Hepatocyte (in vitro differentiated cells): ENCODE measurements at regions not wholly inside any gene's neighbourhood (a gene's known extent, or its start where the extent isn't known, plus 50 kb on each side); places are given as distances from the start of the nearest gene placed in this dataset.
A peak's percentile ranks its signal among the peaks of the same experiment; 100 is the strongest.

Experiments used
- DNase-seq: peaks from one replicate; pipeline ENCODE4 v3.0.0-alpha.2; 2016; ENCODE audit warnings: low spot score
- H2AFZ ChIP-seq: fragments of 200-600 bp; sonication (generic); 2 replicates; pipeline ENCODE4 v1.6.0; 2016; ENCODE audit warnings: antibody characterized with exemption, mild to moderate bottlenecking
- H3K27ac ChIP-seq: fragments of 200-600 bp; sonication (generic); 2 replicates; pipeline ENCODE4 v1.5.1; 2016; ENCODE audit warnings: mild to moderate bottlenecking
- H3K27me3 ChIP-seq: fragments of 200-600 bp; sonication (generic); 2 replicates; pipeline ENCODE4 v1.6.1; 2016
- H3K36me3 ChIP-seq: fragments of 200-600 bp; sonication (generic); replicated peaks from 2 replicates; pipeline ENCODE4 v1.5.1; 2016; ENCODE audit warnings: low read depth; ENCODE audit not compliant: insufficient read depth
- H3K4me1 ChIP-seq: fragments of 200-600 bp; sonication (generic); 2 replicates; pipeline ENCODE4 v1.5.1; 2016; ENCODE audit warnings: mild to moderate bottlenecking, moderate library complexity; ENCODE audit not compliant: insufficient read depth
- H3K4me2 ChIP-seq: fragments of 200-600 bp; sonication (generic); 2 replicates; pipeline ENCODE4 v1.6.0; 2016
- H3K4me3 ChIP-seq: fragments of 200-600 bp; sonication (generic); 2 replicates; pipeline ENCODE4 v1.5.1; 2016; ENCODE audit warnings: mild to moderate bottlenecking
- H3K79me2 ChIP-seq: fragments of 200-600 bp; sonication (generic); 2 replicates; pipeline ENCODE4 v1.6.0; 2017; ENCODE audit warnings: mild to moderate bottlenecking
- H3K9me2 ChIP-seq: fragments of 200-600 bp; sonication (generic); replicated peaks from 2 replicates; pipeline ENCODE4 v1.6.0; 2017; ENCODE audit warnings: mild to moderate bottlenecking; ENCODE audit not compliant: insufficient read depth
- H3K9me3 ChIP-seq: fragments of 200-600 bp; sonication (generic); 2 replicates; pipeline ENCODE4 v1.5.1; 2016; ENCODE audit warnings: low read depth, mild to moderate bottlenecking
- H4K20me1 ChIP-seq: fragments of 200-600 bp; sonication (generic); 2 replicates; pipeline ENCODE4 v1.6.0; 2016; ENCODE audit warnings: mild to moderate bottlenecking; ENCODE audit not compliant: insufficient read depth, poor library complexity, severe bottlenecking
- EZH2 ChIP-seq: fragments of 200-600 bp; sonication (generic); IDR thresholded peaks from 2 replicates; pipeline ENCODE4 v1.6.1; 2016; ENCODE audit warnings: antibody characterized with exemption, mild to moderate bottlenecking, borderline replicate concordance
- EZH2phosphoT487 ChIP-seq: fragments of 200-600 bp; sonication (generic); IDR thresholded peaks from one replicate; pipeline ENCODE4 v1.6.1; 2018; ENCODE audit warnings: antibody characterized with exemption, mild to moderate bottlenecking, low read depth, moderate library complexity; ENCODE audit not compliant: unreplicated experiment, severe bottlenecking
- WGBS: methylation state at CpG from one replicate; pipeline ENCODE4 v1.1.6; 2016; ENCODE audit warnings: low lambda C conversion rate; ENCODE audit errors: missing lambda C conversion rate; 5-methylcytosine and 5-hydroxymethylcytosine counted together
- TF ChIP-seq, protein P1 (sequence below): fragments of 200-600 bp; sonication (generic); IDR thresholded peaks from 2 replicates; pipeline ENCODE4 v1.5.1; 2016; ENCODE audit warnings: antibody characterized with exemption, mild to moderate bottlenecking; ENCODE audit not compliant: poor library complexity

DNA sequence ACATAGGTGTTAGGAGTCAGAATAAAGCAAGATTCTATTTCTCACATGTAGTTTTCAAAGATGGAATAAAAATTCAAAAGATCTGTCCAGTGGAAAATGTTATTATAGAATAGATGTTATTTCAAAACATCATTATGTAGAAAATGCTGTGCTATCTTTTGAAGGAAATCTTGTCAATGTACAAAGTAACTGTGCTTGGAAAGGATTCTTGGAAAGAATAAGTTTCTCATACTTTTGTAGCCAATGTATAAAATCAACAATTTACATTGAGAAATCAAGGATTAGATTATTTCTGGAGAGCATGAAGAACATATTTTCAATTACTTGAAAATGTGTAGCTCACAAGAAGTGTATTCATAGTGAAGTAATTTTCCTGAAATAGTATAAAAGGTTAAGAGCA lies 532.5 kb upstream of the MGAT4C start:
- Histone ChIP-seq H3K27me3 (no peaks in the 10 kb centered on the region), H3K4me1 (no peaks in the 10 kb centered on the region), H2AFZ (no peak overlapping the region), H3K4me3 (no peak overlapping the region), H3K4me2 (peak overlapping the region; percentile 12), H3K36me3 (no peaks in the 10 kb centered on the region), H3K9me2 (no peaks in the 10 kb centered on the region), H3K27ac (no peak overlapping the region), H4K20me1 (no peaks in the 10 kb centered on the region), H3K79me2 (no peaks in the 10 kb centered on the region), H3K9me3 (no peaks in the 10 kb centered on the region)
- DNase-seq, result no peak
- TF ChIP-seq EZH2 (no peak), EZH2phosphoT487 (no peak)
- TF ChIP-seq, protein P1, sequence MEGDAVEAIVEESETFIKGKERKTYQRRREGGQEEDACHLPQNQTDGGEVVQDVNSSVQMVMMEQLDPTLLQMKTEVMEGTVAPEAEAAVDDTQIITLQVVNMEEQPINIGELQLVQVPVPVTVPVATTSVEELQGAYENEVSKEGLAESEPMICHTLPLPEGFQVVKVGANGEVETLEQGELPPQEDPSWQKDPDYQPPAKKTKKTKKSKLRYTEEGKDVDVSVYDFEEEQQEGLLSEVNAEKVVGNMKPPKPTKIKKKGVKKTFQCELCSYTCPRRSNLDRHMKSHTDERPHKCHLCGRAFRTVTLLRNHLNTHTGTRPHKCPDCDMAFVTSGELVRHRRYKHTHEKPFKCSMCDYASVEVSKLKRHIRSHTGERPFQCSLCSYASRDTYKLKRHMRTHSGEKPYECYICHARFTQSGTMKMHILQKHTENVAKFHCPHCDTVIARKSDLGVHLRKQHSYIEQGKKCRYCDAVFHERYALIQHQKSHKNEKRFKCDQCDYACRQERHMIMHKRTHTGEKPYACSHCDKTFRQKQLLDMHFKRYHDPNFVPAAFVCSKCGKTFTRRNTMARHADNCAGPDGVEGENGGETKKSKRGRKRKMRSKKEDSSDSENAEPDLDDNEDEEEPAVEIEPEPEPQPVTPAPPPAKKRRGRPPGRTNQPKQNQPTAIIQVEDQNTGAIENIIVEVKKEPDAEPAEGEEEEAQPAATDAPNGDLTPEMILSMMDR, result no peak

DNA sequence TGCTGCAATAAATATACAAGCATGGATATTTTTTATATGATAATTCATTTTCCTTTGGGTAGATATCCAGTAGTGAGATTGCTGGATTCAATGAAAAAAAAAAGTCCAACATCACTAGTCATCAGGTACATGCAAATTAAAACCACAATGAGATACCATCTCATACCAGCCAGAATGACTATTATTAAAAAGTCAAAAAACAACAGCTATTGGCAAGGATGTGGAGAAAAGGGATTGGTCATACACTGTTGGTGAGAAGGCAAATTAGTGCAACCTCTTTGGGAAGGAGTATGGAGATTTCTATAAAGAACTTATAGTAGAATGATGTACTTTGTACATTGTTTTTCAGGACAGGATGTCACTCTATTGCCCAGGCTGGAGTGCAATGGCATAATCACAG lies 531.2 kb upstream of the MGAT4C start:
- H3K4me2 ChIP-seq, result no peak overlapping the region
- H3K36me3 ChIP-seq, result no peaks in the 10 kb centered on the region
- no peak for DNase-seq

DNA sequence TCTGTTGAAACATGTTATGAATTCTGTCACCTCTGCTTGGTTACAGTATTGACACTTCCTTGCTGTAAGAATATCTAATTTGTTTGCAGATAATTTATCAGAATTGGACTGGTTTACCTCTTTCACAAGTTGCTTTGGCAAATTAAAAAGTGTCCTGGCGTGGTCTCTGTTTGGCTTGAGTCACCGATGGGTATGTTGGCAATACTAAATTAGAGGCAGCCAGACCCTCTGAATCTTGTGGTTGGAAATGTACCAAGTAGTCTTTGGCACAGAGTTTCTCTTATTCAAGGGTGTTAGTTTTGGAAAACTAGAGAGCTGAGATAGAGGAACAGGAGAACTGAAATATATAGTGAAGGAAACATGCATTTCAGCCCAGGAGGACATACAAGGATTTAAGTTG lies 521.1 kb upstream of the MGAT4C start:
- Histone ChIP-seq H3K4me3 (no peak overlapping the region), H2AFZ (no peak overlapping the region), H3K4me2 (no peak overlapping the region), H3K9me2 (no peaks in the 10 kb centered on the region), H3K9me3 (no peaks in the 10 kb centered on the region), H3K27me3 (no peaks in the 10 kb centered on the region), H3K79me2 (no peaks in the 10 kb centered on the region), H3K27ac (no peak overlapping the region), H3K4me1 (no peaks in the 10 kb centered on the region), H4K20me1 (no peaks in the 10 kb centered on the region), H3K36me3 (no peaks in the 10 kb centered on the region)
- TF ChIP-seq EZH2, result no peak
- TF ChIP-seq EZH2phosphoT487, result no peak
- TF ChIP-seq, protein P1, result no peak
- 81% methylated on average over 2 of the region's 2 CpGs for WGBS
- no peak for DNase-seq

More for the DNA sequence above, 531.2 kb upstream of the MGAT4C start:
- no peaks in the 10 kb centered on the region for H3K4me1 ChIP-seq
- no peaks in the 10 kb centered on the region for H4K20me1 ChIP-seq
- no peaks in the 10 kb centered on the region for H3K9me3 ChIP-seq
- H3K27ac ChIP-seq, result no peak overlapping the region
- no peaks in the 10 kb centered on the region for H3K27me3 ChIP-seq
- no peak overlapping the region for H3K4me3 ChIP-seq
- TF ChIP-seq EZH2phosphoT487 (no peak), EZH2 (no peak)
- TF ChIP-seq, protein P1, result no peak
- no peaks in the 10 kb centered on the region for H3K9me2 ChIP-seq
- H3K79me2 ChIP-seq, result no peaks in the 10 kb centered on the region
- no peak overlapping the region for H2AFZ ChIP-seq

DNA sequence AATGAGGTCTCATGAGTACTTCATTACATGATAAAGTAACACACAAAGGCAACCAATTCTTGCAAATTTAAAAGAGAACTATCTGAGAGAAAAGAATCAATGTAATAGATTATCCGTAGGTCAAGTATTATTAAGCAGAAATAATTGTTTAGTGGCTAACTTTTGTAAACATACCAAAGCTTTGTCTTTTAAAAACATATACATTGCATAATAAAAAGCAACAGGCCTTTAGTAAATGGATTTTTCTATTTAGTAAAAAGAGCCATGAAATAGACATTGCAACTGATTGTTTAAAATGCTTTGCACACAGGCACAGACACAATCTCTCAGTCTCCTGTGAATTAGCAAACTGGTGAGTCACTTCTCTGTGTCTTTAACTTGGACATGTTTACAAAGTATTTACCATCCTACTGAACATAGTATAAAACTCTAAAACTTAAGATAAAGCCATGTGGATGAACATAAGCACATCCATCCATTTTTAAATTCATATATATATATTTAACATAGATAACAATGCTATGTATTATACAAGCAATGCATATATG lies 518.7 kb upstream of the MGAT4C start:
- DNase-seq, result no peak
- no peaks in the 10 kb centered on the region for H3K9me2 ChIP-seq
- no peak overlapping the region for H3K4me3 ChIP-seq
- H3K27ac ChIP-seq, result no peak overlapping the region
- no peaks in the 10 kb centered on the region for H3K79me2 ChIP-seq
- H4K20me1 ChIP-seq, result no peaks in the 10 kb centered on the region
- H3K27me3 ChIP-seq, result no peaks in the 10 kb centered on the region
- 87% methylated on average over 1 of the region's 1 CpG for WGBS
- TF ChIP-seq, protein P1, result no peak
- no peak for TF ChIP-seq EZH2phosphoT487
- H2AFZ ChIP-seq, result no peak overlapping the region
- H3K36me3 ChIP-seq, result no peaks in the 10 kb centered on the region
- H3K4me2 ChIP-seq, result no peak overlapping the region
- H3K4me1 ChIP-seq, result no peaks in the 10 kb centered on the region
- H3K9me3 ChIP-seq, result no peaks in the 10 kb centered on the region
